ENCODE measurements at regions not wholly inside any gene's neighbourhood (a gene's known extent, or its start where the extent isn't known, plus 50 kb on each side); places are given as distances from the start of the nearest gene placed in this dataset.

GRCh38 chr4:127214016-127214415, 418.7 kb upstream of the INTU start:
- WGBS, 2 donors (ENCODE audit: low coverage in 1 of 2), result 17 to 73% methylated on average over 1 of the region's 2 CpGs
- H3K36me3 ChIP-seq, result no peaks in the 10 kb centered on the region
- TF ChIP-seq POLR2A (IDR thresholded peaks at IDR 0.05) (no peak), CTCF (IDR thresholded peaks at IDR 0.05) (no peak), POLR2AphosphoS5 (IDR thresholded peaks at IDR 0.05) (no peak), EP300 (IDR thresholded peaks at IDR 0.05) (no peak)
- H3K9me3 ChIP-seq, result no peaks in the 10 kb centered on the region
- H3K4me1 ChIP-seq, result peaks cover 0 to 28% (median 5%) of the 10 kb centered on the region in 3 donors
- no peak overlapping the region for H3K4me3 ChIP-seq
- no peak for ATAC-seq
- no peak overlapping the region for H3K27ac ChIP-seq
- no peaks in the 10 kb centered on the region for H3K27me3 ChIP-seq

GRCh38 chr4:127214931-127215330, 417.8 kb upstream of the INTU start:
- no peak overlapping the region for H3K4me3 ChIP-seq
- no peaks in the 10 kb centered on the region for H3K9me3 ChIP-seq
- H3K27me3 ChIP-seq, result no peaks in the 10 kb centered on the region
- TF ChIP-seq EP300 (IDR thresholded peaks at IDR 0.05) (no peak), POLR2AphosphoS5 (IDR thresholded peaks at IDR 0.05) (no peak), CTCF (IDR thresholded peaks at IDR 0.05) (no peak), POLR2A (IDR thresholded peaks at IDR 0.05) (no peak)
- peaks cover 0 to 28% (median 5%) of the 10 kb centered on the region in 3 donors for H3K4me1 ChIP-seq
- 74 to 80% methylated on average over 4 of the region's 4 CpGs for WGBS, 2 donors (ENCODE audit: low coverage in 1 of 2)
- no peak for ATAC-seq
- H3K27ac ChIP-seq, result no peak overlapping the region
- no peaks in the 10 kb centered on the region for H3K36me3 ChIP-seq

- H3K9me3 ChIP-seq, result no peaks in the 10 kb centered on the region
- ATAC-seq, result no peak
- H3K27ac ChIP-seq, result no peak overlapping the region
- 56 to 86% methylated on average over 2 of the region's 2 CpGs for WGBS, 2 donors (ENCODE audit: low coverage in 1 of 2)
- peaks cover 0 to under 1% (median 0%) of the 10 kb centered on the region in 3 donors for H3K4me1 ChIP-seq
- no peaks in the 10 kb centered on the region for H3K36me3 ChIP-seq
- TF ChIP-seq EP300 (IDR thresholded peaks at IDR 0.05) (no peak), CTCF (IDR thresholded peaks at IDR 0.05) (no peak), POLR2A (IDR thresholded peaks at IDR 0.05) (no peak), POLR2AphosphoS5 (IDR thresholded peaks at IDR 0.05) (no peak)
- H3K4me3 ChIP-seq, result no peak overlapping the region
- H3K27me3 ChIP-seq, result no peaks in the 10 kb centered on the region
Measured at GRCh38 chr4:127217586-127218229, 415.0 kb upstream of the INTU start.

- ATAC-seq, result no peak
- H3K4me1 ChIP-seq, result no peaks in the 10 kb centered on the region
- no peak for TF ChIP-seq EP300 (IDR thresholded peaks at IDR 0.05)
- no peak for TF ChIP-seq POLR2A (IDR thresholded peaks at IDR 0.05)
- no peak for TF ChIP-seq POLR2AphosphoS5 (IDR thresholded peaks at IDR 0.05)
- no peak for TF ChIP-seq CTCF (IDR thresholded peaks at IDR 0.05)
- H3K4me3 ChIP-seq, result no peak overlapping the region
- H3K27me3 ChIP-seq, result no peaks in the 10 kb centered on the region
- H3K36me3 ChIP-seq, result no peaks in the 10 kb centered on the region
- H3K27ac ChIP-seq, result no peak overlapping the region
- no peaks in the 10 kb centered on the region for H3K9me3 ChIP-seq
Measured at GRCh38 chr4:127219232-127219631, 413.5 kb upstream of the INTU start.

GRCh38 chr4:127224556-127224955, 408.2 kb upstream of the INTU start:
- WGBS, 2 donors (ENCODE audit: low coverage in 1 of 2), result 100% methylated on average over 2 of the region's 5 CpGs; no CpG with 5 or more reads in 1 of the 2 donors
- Histone ChIP-seq H3K36me3 (no peaks in the 10 kb centered on the region), H3K4me3 (no peak overlapping the region), H3K27ac (no peak overlapping the region), H3K27me3 (no peaks in the 10 kb centered on the region), H3K4me1 (no peaks in the 10 kb centered on the region), H3K9me3 (no peaks in the 10 kb centered on the region)
- no peak for TF ChIP-seq POLR2AphosphoS5 (IDR thresholded peaks at IDR 0.05)
- no peak for ATAC-seq
